Astrocyte of the spinal cord (primary cell): ENCODE measurements at regions not wholly inside any gene's neighbourhood (a gene's known extent, or its start where the extent isn't known, plus 50 kb on each side); places are given as distances from the start of the nearest gene placed in this dataset.

Experiments used
- DNase-seq: peaks from one replicate; pipeline ENCODE4 v3.0.0; 2011; ENCODE audit warnings: low read depth, low spot score
- H3K4me3 ChIP-seq: 2 replicates; pipeline ENCODE4 v1.5.1; 2011; ENCODE audit warnings: low read depth, mild to moderate bottlenecking, low read length, moderate library complexity
- CTCF ChIP-seq: IDR thresholded peaks from 2 replicates; pipeline ENCODE4 v1.5.1; 2012; ENCODE audit warnings: low read depth, mild to moderate bottlenecking, low read length, inconsistent platforms
- in situ Hi-C: cut with HindIII; loops from 2 replicates; pipeline ENCODE4 v1.10.0; 2017; ENCODE audit warnings: low sequenced_read_pairs

GRCh38 chr12:68428724-68429501, 96.8 kb upstream of the MDM1 start:
- H3K4me3 ChIP-seq = no peak overlapping the region
- no peak for TF ChIP-seq CTCF
- DNase-seq = peak; percentile 52
- in situ Hi-C loops = no loop called here

- DNase-seq = no peak
- in situ Hi-C loops = no loop called here
- no peak overlapping the region for H3K4me3 ChIP-seq
- TF ChIP-seq CTCF = no peak
Observed at GRCh38 chr12:68429696-68430095, 97.5 kb upstream of the MDM1 start.

GRCh38 chr12:68431786-68432185, 99.6 kb upstream of the MDM1 start:
- no peak for DNase-seq
- in situ Hi-C loops = no loop called here
- no peak overlapping the region for H3K4me3 ChIP-seq
- TF ChIP-seq CTCF = no peak

GRCh38 chr12:68432622-68433021, 100.5 kb upstream of the MDM1 start:
- in situ Hi-C loops = no loop called here
- no peak for TF ChIP-seq CTCF
- no peak overlapping the region for H3K4me3 ChIP-seq
- no peak for DNase-seq

GRCh38 chr12:68434391-68435298, 102.5 kb upstream of the MDM1 start:
- in situ Hi-C loops = no loop called here
- no peak for TF ChIP-seq CTCF
- no peak overlapping the region for H3K4me3 ChIP-seq
- DNase-seq = no peak

- in situ Hi-C loops = no loop called here
- H3K4me3 ChIP-seq = no peak overlapping the region
- no peak for TF ChIP-seq CTCF
- DNase-seq = no peak
Observed at GRCh38 chr12:68435299-68435637, 103.1 kb upstream of the MDM1 start.
